Neutrophil (primary cell): ENCODE measurements at regions not wholly inside any gene's neighbourhood (a gene's known extent, or its start where the extent isn't known, plus 50 kb on each side); places are given as distances from the start of the nearest gene placed in this dataset.

Source experiments
- H3K27ac ChIP-seq: fragments of 200-600 bp; sonication (generic); 2 replicates; pipeline ENCODE4 v1.5.1; 2016; ENCODE audit warnings: mild to moderate bottlenecking, moderate library complexity
- H3K27me3 ChIP-seq: fragments of 200-600 bp; sonication (generic); 2 replicates; pipeline ENCODE4 v1.6.0; 2016; ENCODE audit warnings: mild to moderate bottlenecking
- H3K36me3 ChIP-seq: fragments of 200-600 bp; sonication (generic); 2 replicates; pipeline ENCODE4 v1.5.1; 2017
- H3K4me1 ChIP-seq, 2 experiments: fragments of 200-600 bp in 1 of 2; sonication (generic) in 1 of 2; 1 replicate in 1 of 2; 2 replicates in 1 of 2; pipeline versions ENCODE4 v1.5.1 to v1.6.1; 2013 to 2016; ENCODE audit warnings: low read depth in 1 of 2, low read length in 1 of 2, mild to moderate bottlenecking in 1 of 2, moderate library complexity in 1 of 2; ENCODE audit not compliant: control insufficient read depth in 1 of 2, insufficient read depth in 1 of 2
- H3K4me3 ChIP-seq, 2 experiments: fragments of 200-600 bp in 1 of 2; sonication (generic) in 1 of 2; 1 replicate in 1 of 2; 2 replicates in 1 of 2; pipeline ENCODE4 v1.5.1; 2013 to 2016; ENCODE audit warnings: low read depth in 1 of 2, low read length in 1 of 2, mild to moderate bottlenecking in 1 of 2, moderate library complexity in 1 of 2
- H3K9me3 ChIP-seq: fragments of 200-600 bp; sonication (generic); 2 replicates; pipeline ENCODE4 v1.5.1; 2016
- TF ChIP-seq, protein P1 (sequence below): fragments of 200-600 bp; sonication (generic); IDR thresholded peaks from 2 replicates; pipeline ENCODE4 v1.5.1; 2016; ENCODE audit warnings: antibody characterized with exemption

DNA sequence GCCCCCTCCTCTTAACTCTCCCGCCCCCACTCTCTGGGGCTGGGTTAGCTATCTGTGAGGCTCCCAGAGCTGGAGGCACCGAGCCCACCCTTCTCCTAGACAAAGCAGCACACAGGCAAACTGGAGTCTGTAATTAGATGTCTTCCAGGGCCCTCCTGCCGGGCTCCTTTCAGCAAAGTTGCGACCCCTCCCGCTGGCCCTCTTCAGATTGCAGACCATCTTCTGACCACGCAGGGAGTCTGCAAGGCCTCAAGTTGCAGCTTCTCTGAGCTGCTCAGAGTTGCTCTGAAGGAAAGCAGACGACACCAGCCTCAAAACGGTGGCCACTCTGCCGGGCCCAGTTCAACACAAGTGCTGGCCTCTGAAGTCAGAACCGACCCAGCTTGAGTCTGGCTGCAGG is 228.4 kb upstream of the COPS8 start:
- Histone ChIP-seq H3K27me3 (peaks cover 13% of the 10 kb centered on the region), H3K4me3 (no peak overlapping the region), H3K36me3 (no peaks in the 10 kb centered on the region), H3K27ac (no peak overlapping the region), H3K9me3 (no peaks in the 10 kb centered on the region), H3K4me1 (no peaks in the 10 kb centered on the region)
- TF ChIP-seq, protein P1, sequence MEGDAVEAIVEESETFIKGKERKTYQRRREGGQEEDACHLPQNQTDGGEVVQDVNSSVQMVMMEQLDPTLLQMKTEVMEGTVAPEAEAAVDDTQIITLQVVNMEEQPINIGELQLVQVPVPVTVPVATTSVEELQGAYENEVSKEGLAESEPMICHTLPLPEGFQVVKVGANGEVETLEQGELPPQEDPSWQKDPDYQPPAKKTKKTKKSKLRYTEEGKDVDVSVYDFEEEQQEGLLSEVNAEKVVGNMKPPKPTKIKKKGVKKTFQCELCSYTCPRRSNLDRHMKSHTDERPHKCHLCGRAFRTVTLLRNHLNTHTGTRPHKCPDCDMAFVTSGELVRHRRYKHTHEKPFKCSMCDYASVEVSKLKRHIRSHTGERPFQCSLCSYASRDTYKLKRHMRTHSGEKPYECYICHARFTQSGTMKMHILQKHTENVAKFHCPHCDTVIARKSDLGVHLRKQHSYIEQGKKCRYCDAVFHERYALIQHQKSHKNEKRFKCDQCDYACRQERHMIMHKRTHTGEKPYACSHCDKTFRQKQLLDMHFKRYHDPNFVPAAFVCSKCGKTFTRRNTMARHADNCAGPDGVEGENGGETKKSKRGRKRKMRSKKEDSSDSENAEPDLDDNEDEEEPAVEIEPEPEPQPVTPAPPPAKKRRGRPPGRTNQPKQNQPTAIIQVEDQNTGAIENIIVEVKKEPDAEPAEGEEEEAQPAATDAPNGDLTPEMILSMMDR = no peak

DNA sequence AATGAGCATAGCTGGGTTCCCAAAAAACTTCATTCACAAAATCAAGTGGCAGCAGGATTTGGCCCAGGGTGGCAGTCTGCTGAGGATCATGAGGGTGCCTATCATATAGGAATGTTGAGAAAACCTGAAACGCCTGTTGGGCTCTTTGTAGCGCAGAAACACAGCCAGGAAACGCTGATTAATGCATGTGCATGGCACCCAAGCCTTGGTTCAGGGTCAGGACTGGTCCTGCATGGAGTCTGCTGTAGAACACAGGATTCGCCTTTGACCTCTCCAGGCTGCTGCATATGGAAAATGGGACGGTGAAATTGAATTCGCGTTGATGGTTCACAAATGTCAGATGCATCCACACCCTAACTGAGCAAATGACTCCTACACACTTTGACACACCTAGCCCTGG is 227.9 kb upstream of the COPS8 start:
- H3K4me3 ChIP-seq = no peak overlapping the region
- H3K9me3 ChIP-seq = no peaks in the 10 kb centered on the region
- no peak overlapping the region for H3K27ac ChIP-seq
- TF ChIP-seq, protein P1 = no peak
- no peaks in the 10 kb centered on the region for H3K4me1 ChIP-seq
- H3K27me3 ChIP-seq = peaks cover 13% of the 10 kb centered on the region
- no peaks in the 10 kb centered on the region for H3K36me3 ChIP-seq

- no peak overlapping the region for H3K27ac ChIP-seq
- H3K36me3 ChIP-seq = no peaks in the 10 kb centered on the region
- no peaks in the 10 kb centered on the region for H3K9me3 ChIP-seq
- H3K27me3 ChIP-seq = peaks cover 13% of the 10 kb centered on the region
- peaks cover 3 to 6% of the 10 kb centered on the region in 2 experiments for H3K4me1 ChIP-seq
- TF ChIP-seq, protein P1 = no peak
- H3K4me3 ChIP-seq = no peak overlapping the region
These were observed 227.0 kb upstream of the COPS8 start for GRCh38 chr2:236858661-236859060.

DNA sequence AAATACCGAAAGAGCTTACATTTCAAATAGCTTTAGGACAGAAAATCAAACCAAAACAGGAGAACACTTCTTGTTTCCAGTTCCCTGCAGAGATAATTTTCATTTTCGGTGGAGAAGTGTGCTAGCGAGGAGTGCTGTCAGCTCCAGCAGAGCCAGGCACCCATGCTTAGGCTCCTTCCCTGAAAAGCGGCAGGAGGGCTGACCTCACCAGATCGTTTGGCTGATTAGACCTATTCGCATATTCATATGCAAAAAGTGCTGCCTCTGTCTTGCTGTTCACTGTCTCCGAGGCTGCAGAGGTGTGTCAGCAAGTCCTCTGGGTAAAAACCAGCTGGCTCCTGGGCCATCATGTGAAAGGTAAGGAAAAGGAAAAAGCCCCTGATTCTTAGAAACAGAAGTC is 225.8 kb upstream of the COPS8 start:
- TF ChIP-seq, protein P1 = no peak
- H3K36me3 ChIP-seq = no peaks in the 10 kb centered on the region
- H3K9me3 ChIP-seq = no peaks in the 10 kb centered on the region
- H3K27me3 ChIP-seq = peaks cover 13% of the 10 kb centered on the region
- no peak overlapping the region for H3K4me3 ChIP-seq
- H3K4me1 ChIP-seq = peaks cover 7 to 10% of the 10 kb centered on the region in 2 experiments
- H3K27ac ChIP-seq = no peak overlapping the region

GRCh38 chr2:236861196-236861875 is 224.4 kb upstream of the COPS8 start:
- Histone ChIP-seq H3K27me3 (peaks cover 13% of the 10 kb centered on the region), H3K4me3 (no peak overlapping the region), H3K36me3 (no peaks in the 10 kb centered on the region), H3K4me1 (peaks cover 10 to 16% of the 10 kb centered on the region in 2 experiments), H3K9me3 (no peaks in the 10 kb centered on the region), H3K27ac (no peak overlapping the region)
- TF ChIP-seq, protein P1 = no peak
